H9 (cell line): ENCODE measurements at regions not wholly inside any gene's neighbourhood (a gene's known extent, or its start where the extent isn't known, plus 50 kb on each side); places are given as distances from the start of the nearest gene placed in this dataset.

Experiments
- DNase-seq: peaks from one replicate; pipeline ENCODE4 v3.0.0-alpha.2; 2017
- H2AFZ ChIP-seq: one replicate; pipeline ENCODE4 v1.6.1; 2013; ENCODE audit warnings: mild to moderate bottlenecking, low read length, control low read depth, moderate library complexity
- H2AK5ac ChIP-seq: 2 replicates; pipeline ENCODE4 v1.6.1; 2013; ENCODE audit warnings: low read length, control low read depth, mixed read lengths; ENCODE audit not compliant: insufficient read length
- H2BK120ac ChIP-seq: one replicate; pipeline ENCODE4 v1.6.1; 2013; ENCODE audit warnings: low read depth, mild to moderate bottlenecking, low read length, control low read depth, inconsistent platforms; ENCODE audit not compliant: poor library complexity, severe bottlenecking
- H2BK12ac ChIP-seq: 2 replicates; pipeline ENCODE4 v1.6.1; 2013; ENCODE audit warnings: low read length, control low read depth, mixed read lengths, low read depth; ENCODE audit not compliant: insufficient read length
- H2BK15ac ChIP-seq: 2 replicates; pipeline ENCODE4 v1.6.1; 2013; ENCODE audit warnings: low read depth, low read length, control low read depth
- H2BK20ac ChIP-seq: one replicate; pipeline ENCODE4 v1.6.1; 2013; ENCODE audit warnings: low read depth, mild to moderate bottlenecking, low read length, control low read depth, inconsistent platforms; ENCODE audit not compliant: poor library complexity, severe bottlenecking
- H2BK5ac ChIP-seq: 2 replicates; pipeline ENCODE4 v1.6.1; 2013; ENCODE audit warnings: low read length, control low read depth, mixed read lengths; ENCODE audit not compliant: insufficient read length
- H3K14ac ChIP-seq: 2 replicates; pipeline ENCODE4 v1.6.1; 2013; ENCODE audit warnings: low read length, control low read depth; ENCODE audit not compliant: insufficient read depth
- H3K18ac ChIP-seq: 2 replicates; pipeline ENCODE4 v1.6.1; 2013; ENCODE audit warnings: low read depth, mild to moderate bottlenecking, mixed read lengths, low read length, control low read depth; ENCODE audit not compliant: insufficient read length
- H3K23ac ChIP-seq: 2 replicates; pipeline ENCODE4 v1.6.1; 2013; ENCODE audit warnings: low read length, control low read depth, mixed read lengths, low read depth; ENCODE audit not compliant: insufficient read length
- H3K23me2 ChIP-seq: 2 replicates; pipeline ENCODE4 v1.6.1; 2013; ENCODE audit warnings: low read depth, mild to moderate bottlenecking, mixed read lengths, low read length, control low read depth; ENCODE audit not compliant: insufficient read length, poor library complexity, severe bottlenecking
- H3K27ac ChIP-seq: 2 replicates; pipeline ENCODE4 v1.5.1; 2013; ENCODE audit warnings: low read length, control low read depth, mixed read lengths, low read depth; ENCODE audit not compliant: insufficient read length
- H3K27me3 ChIP-seq: 2 replicates; pipeline ENCODE4 v1.6.1; 2013; ENCODE audit warnings: low read length, control low read depth, inconsistent platforms; ENCODE audit not compliant: insufficient read depth
- H3K4ac ChIP-seq: 2 replicates; pipeline ENCODE4 v1.6.1; 2013; ENCODE audit warnings: low read depth, mild to moderate bottlenecking, control low read depth, inconsistent platforms, low read length, moderate library complexity
- H3K4me1 ChIP-seq: 2 replicates; pipeline ENCODE4 v1.6.1; 2013; ENCODE audit warnings: low read length, control low read depth, inconsistent platforms; ENCODE audit not compliant: insufficient read depth
- H3K4me2 ChIP-seq: 2 replicates; pipeline ENCODE4 v1.6.1; 2013; ENCODE audit warnings: low read length, control low read depth, mixed read lengths; ENCODE audit not compliant: insufficient read length, insufficient read depth
- H3K56ac ChIP-seq: 2 replicates; pipeline ENCODE4 v1.6.1; 2013; ENCODE audit warnings: low read depth, mild to moderate bottlenecking, mixed read lengths, low read length, control low read depth; ENCODE audit not compliant: insufficient read length
- H3K79me1 ChIP-seq: 2 replicates; pipeline ENCODE4 v1.6.1; 2013; ENCODE audit warnings: low read depth, mild to moderate bottlenecking, moderate library complexity, low read length, control low read depth, inconsistent platforms; ENCODE audit not compliant: insufficient read depth, poor library complexity, severe bottlenecking
- H3K79me2 ChIP-seq: 2 replicates; pipeline ENCODE4 v1.6.1; 2013; ENCODE audit warnings: low read length, control low read depth, inconsistent platforms; ENCODE audit not compliant: insufficient read depth
- H3K9ac ChIP-seq: 2 replicates; pipeline ENCODE4 v1.6.1; 2013; ENCODE audit warnings: low read length, control low read depth, mixed read lengths; ENCODE audit not compliant: insufficient read length; ENCODE audit errors: extremely low read depth
- H3K9me3 ChIP-seq: one replicate; pipeline ENCODE4 v1.6.1; 2013; ENCODE audit warnings: low read depth, low read length, inconsistent platforms; ENCODE audit not compliant: control insufficient read depth
- H3T11ph ChIP-seq: one replicate; pipeline ENCODE4 v1.6.1; 2013; ENCODE audit warnings: mild to moderate bottlenecking, low read length, control low read depth, inconsistent platforms
- H4K20me1 ChIP-seq: one replicate; pipeline ENCODE4 v1.6.1; 2013; ENCODE audit not compliant: control insufficient read depth, insufficient read length, insufficient read depth
- H4K5ac ChIP-seq: 2 replicates; pipeline ENCODE4 v1.6.1; 2013; ENCODE audit warnings: low read depth, mild to moderate bottlenecking, mixed read lengths, low read length, control low read depth; ENCODE audit not compliant: insufficient read length
- H4K8ac ChIP-seq: replicated peaks from 2 replicates; pipeline ENCODE4 v1.6.1; 2013; ENCODE audit warnings: low read length, control low read depth, mixed read lengths, low read depth; ENCODE audit not compliant: insufficient read length
- H4K91ac ChIP-seq: 2 replicates; pipeline ENCODE4 v1.6.1; 2013; ENCODE audit warnings: low read depth, mild to moderate bottlenecking, moderate library complexity, mixed read lengths, low read length, control low read depth; ENCODE audit not compliant: insufficient read length
- H3K27ac Mint-ChIP-seq, 3 experiments: 2 replicates in 2 of 3; 3 replicates in 1 of 3; pipeline ENCODE4 v1.8.0; 2020 to 2021; ENCODE audit warnings: mixed read lengths in 3 of 3, mild to moderate bottlenecking in 1 of 3, moderate library complexity in 1 of 3
- H3K27me3 Mint-ChIP-seq: 2 replicates; pipeline ENCODE4 v1.8.0; 2021; ENCODE audit warnings: low read depth, mild to moderate bottlenecking, moderate library complexity, mixed read lengths
- H3K36me3 Mint-ChIP-seq, 3 experiments: 2 replicates in 2 of 3; 3 replicates in 1 of 3; pipeline ENCODE4 v1.8.0; 2020 to 2021; ENCODE audit warnings: low read depth in 3 of 3, mixed read lengths in 3 of 3; ENCODE audit not compliant: insufficient read depth in 1 of 3
- H3K4me1 Mint-ChIP-seq, 2 experiments: 2 replicates each; pipeline ENCODE4 v1.8.0; 2020; ENCODE audit warnings: mixed read lengths in 2 of 2
- H3K4me3 Mint-ChIP-seq, 2 experiments: 2 replicates in 1 of 2; 3 replicates in 1 of 2; pipeline ENCODE4 v1.8.0; 2020 to 2021; ENCODE audit warnings: mild to moderate bottlenecking in 2 of 2, mixed read lengths in 2 of 2, moderate library complexity in 1 of 2
- H3K9me3 Mint-ChIP-seq, 2 experiments: 2 replicates in 1 of 2; 3 replicates in 1 of 2; pipeline ENCODE4 v1.8.0; 2020; ENCODE audit warnings: mild to moderate bottlenecking in 2 of 2, mixed read lengths in 2 of 2, moderate library complexity in 1 of 2
- WGBS: extraction: QIAGEN DNeasy Blood & Tissue Kit; methylation state at CpG from one replicate; pipeline ENCODE4 v1.1.7; 2013; ENCODE audit warnings: missing lambda C conversion rate, low lambda C conversion rate, mixed read lengths; ENCODE audit not compliant: insufficient read length; ENCODE audit errors: extremely low coverage; 5-methylcytosine and 5-hydroxymethylcytosine counted together
- TF ChIP-seq, protein P1 (sequence below): fragments of 200-600 bp; sonication (generic); conservative IDR thresholded peaks from 3 replicates; pipeline ENCODE4 v1.8.0; 2021; ENCODE audit warnings: antibody characterized with exemption, mild to moderate bottlenecking

DNA sequence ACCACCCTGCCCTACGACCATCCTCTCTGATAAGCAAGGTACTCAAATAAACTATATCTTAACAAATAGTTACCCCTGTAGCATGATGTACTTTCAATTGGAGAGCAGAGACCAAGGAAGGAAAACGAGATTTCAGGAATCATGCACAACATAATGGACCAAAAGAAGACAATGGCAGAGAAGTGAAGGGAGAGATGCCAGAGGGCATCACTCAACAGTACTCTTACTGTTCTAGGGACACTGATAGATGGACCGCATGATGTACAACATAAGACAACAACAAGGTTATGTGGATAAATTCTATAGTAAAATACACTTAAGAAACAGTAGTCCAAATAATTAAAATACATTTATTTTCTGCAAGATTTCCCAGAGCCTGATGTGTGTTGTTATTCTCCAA is 77.5 kb upstream of the IFNG-AS1 start:
- Histone ChIP-seq H3T11ph (no peak overlapping the region), H3K18ac (no peak overlapping the region), H3K9me3 (no peaks in the 10 kb centered on the region), H4K5ac (no peak overlapping the region), H2BK12ac (no peak overlapping the region), H3K4me1 (no peaks in the 10 kb centered on the region; the same call in 1 of the 2 replicates), H3K27me3 (no peaks in the 10 kb centered on the region), H4K8ac (no peak overlapping the region), H2BK5ac (no peak overlapping the region), H4K20me1 (no peaks in the 10 kb centered on the region), H2AFZ (no peak overlapping the region), H3K4ac (no peak overlapping the region), H3K79me2 (no peaks in the 10 kb centered on the region), H3K56ac (no peak overlapping the region), H2BK120ac (no peak overlapping the region), H3K79me1 (no peaks in the 10 kb centered on the region), H2AK5ac (no peak overlapping the region), H2BK15ac (no peak overlapping the region), H3K23me2 (no peaks in the 10 kb centered on the region), H2BK20ac (no peak overlapping the region), H4K91ac (no peak overlapping the region), H3K4me2 (no peak overlapping the region), H3K9ac (no peak overlapping the region), H3K27ac (no peak overlapping the region), H3K14ac (no peak overlapping the region), H3K23ac (no peak overlapping the region)
- peaks cover 10 to 11% of the 10 kb centered on the region in 2 experiments for H3K4me1 Mint-ChIP-seq
- peaks cover 0 to 3% of the 10 kb centered on the region in 2 experiments; a peak in 2 of 5 replicates for H3K9me3 Mint-ChIP-seq
- no peaks in the 10 kb centered on the region; a peak in 1 of 7 replicates for H3K36me3 Mint-ChIP-seq
- no CpG with 5 or more reads among the region's 3 CpGs for WGBS
- H3K4me3 Mint-ChIP-seq, result no peak overlapping the region
- TF ChIP-seq, protein P1, sequence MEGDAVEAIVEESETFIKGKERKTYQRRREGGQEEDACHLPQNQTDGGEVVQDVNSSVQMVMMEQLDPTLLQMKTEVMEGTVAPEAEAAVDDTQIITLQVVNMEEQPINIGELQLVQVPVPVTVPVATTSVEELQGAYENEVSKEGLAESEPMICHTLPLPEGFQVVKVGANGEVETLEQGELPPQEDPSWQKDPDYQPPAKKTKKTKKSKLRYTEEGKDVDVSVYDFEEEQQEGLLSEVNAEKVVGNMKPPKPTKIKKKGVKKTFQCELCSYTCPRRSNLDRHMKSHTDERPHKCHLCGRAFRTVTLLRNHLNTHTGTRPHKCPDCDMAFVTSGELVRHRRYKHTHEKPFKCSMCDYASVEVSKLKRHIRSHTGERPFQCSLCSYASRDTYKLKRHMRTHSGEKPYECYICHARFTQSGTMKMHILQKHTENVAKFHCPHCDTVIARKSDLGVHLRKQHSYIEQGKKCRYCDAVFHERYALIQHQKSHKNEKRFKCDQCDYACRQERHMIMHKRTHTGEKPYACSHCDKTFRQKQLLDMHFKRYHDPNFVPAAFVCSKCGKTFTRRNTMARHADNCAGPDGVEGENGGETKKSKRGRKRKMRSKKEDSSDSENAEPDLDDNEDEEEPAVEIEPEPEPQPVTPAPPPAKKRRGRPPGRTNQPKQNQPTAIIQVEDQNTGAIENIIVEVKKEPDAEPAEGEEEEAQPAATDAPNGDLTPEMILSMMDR, result no peak
- no peak overlapping the region for H3K27ac Mint-ChIP-seq
- DNase-seq, result no peak
- no peaks in the 10 kb centered on the region for H3K27me3 Mint-ChIP-seq
